GM18951 (cell line): ENCODE measurements at regions not wholly inside any gene's neighbourhood (a gene's known extent, or its start where the extent isn't known, plus 50 kb on each side); places are given as distances from the start of the nearest gene placed in this dataset.

ENCODE experiments used
- POLR2A ChIP-seq: IDR thresholded peaks from 4 replicates; pipeline ENCODE4 v1.6.1; 2011; ENCODE audit warnings: mild to moderate bottlenecking; ENCODE audit not compliant: insufficient read length, insufficient read depth; ENCODE audit errors: extremely low read depth
- in situ Hi-C: fragments of 300-500 bp; cut with MboI; formaldehyde crosslinking; loops from one replicate; pipeline ENCODE4 v1.12.0; 2022; ENCODE audit warnings: low sequenced_read_pairs, mixed read lengths, inconsistent platforms; ENCODE audit not compliant: unreplicated experiment

DNA sequence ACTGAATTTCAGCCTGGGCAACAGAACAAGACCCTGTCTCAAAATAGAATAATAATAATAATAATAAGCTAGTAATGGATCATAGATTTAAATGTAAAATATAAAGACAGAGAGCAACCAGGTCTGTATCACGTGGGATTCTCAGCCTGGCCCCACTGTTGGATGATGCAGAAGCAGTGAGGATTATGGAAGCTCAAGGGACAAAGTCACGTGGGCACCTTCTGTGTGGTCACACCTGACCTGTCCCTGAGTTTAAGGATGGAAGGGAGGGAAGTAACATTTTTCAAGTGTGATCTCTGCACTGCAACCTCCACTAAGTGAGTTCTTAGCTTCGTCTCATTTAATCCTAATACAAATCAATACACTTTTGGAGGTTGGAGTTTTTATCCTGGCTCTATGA is 212.5 kb upstream of the IER5L start:
- TF ChIP-seq POLR2A = no peak
- in situ Hi-C loops = no loop called here

GRCh38 chr9:129387822-129388221 is 209.8 kb upstream of the IER5L start:
- TF ChIP-seq POLR2A = no peak
- in situ Hi-C loops = no loop called here

GRCh38 chr9:129386812-129387177 is 208.7 kb upstream of the IER5L start:
- TF ChIP-seq POLR2A = no peak
- in situ Hi-C loops = no loop called here

DNA sequence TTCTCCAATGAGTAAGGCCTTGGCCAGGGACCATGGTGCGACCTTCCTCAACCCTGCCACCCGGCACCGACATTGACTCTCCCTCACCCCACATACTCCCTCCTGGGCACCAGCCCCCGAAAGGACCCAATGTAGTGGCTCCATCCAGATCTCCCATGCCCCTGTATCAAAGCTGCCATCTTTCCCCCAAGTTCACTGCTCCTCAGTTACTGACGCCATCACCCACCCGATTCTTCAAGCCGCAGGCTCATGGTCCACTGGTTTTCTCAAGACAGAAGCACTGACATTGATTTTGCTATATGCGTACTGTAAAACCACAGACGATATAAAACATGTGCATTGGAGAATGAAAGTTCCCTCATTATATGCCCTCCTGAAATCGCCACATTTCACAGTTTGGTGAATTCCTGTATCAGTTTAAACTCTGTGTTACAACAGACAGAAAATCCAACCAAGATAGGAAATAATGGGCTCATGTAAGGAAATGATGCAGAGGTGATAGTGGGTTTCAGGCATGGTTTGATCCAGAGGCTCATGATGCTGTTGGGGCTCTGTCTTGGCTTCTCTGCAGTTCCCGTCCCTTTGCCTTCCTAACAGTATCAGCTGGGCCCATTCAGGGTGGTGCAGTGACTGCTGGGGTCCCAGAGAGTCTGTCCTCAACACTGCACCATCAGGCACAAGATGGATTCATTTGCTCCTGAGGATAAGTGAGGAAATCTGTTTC is 207.3 kb upstream of the IER5L start:
- in situ Hi-C loops = no loop called here
- TF ChIP-seq POLR2A = no peak

DNA sequence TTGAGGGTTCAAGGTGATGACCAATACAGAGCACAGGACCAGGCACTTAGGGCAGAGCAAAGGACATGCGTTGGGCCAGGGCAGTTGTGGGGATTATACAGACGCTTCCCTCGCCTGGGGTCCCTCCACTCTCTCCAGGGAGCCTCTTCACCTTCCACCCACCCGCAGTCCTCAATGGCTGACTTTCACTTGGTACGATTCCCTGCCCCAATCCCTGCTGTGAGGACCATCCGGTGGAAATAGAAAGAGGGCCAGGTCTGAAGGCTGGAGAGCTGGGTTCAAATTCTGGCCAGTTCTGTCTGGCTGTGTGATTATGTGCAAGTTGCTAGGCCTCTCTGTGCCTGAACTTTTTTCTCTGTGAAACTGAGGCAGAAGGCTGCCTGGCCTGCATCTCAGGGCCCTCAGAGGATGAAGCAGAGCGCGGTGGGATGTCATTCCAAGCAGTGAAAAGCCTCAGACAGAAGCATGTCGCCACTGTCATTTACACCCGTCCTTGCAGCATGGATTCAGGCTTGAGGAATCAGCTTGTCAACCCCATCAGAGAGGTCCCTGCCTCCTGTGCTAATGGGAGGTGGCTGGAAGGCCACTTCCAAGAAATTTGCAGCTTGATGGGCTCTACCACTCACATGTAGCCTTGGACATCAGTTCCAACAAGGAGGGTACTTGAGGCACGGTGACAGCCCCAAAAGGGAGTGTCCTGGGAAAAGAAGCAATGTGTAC is 206.6 kb upstream of the IER5L start:
- in situ Hi-C loops = no loop called here
- no peak for TF ChIP-seq POLR2A

GRCh38 chr9:129383561-129384490 is 205.8 kb upstream of the IER5L start:
- TF ChIP-seq POLR2A = peak; percentile 19

DNA sequence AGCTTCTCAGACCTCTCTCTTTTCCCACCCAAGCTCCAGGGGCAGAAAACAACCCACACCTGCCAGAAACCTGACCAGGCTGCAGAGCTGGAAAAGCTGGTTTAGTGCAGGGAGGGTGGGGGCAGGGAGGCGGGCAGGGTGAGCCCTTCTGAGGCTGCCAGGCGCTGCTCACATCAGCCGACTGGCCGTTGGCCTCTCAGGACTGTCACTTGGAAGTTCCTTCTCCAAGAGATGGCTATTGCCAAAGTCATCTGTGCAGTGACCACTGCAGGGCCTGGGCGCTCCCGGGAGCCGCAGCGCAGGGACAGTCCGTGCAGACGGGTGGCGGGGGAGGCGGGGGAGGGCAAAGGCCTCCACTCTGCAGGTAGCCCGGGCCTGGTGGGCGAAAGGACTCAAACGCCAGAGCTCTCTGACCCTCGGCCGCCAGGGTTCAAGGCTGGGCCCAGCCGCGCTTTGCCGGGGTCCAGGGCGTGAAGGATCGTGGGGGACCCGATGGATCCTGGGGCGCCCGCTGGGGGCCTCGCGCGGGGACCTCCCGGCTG is 205.0 kb upstream of the IER5L start:
- TF ChIP-seq POLR2A = no peak
- in situ Hi-C loops = no loop called here

More at GRCh38 chr9:129383561-129384490, 205.8 kb upstream of the IER5L start:
- in situ Hi-C loops = no loop called here

DNA sequence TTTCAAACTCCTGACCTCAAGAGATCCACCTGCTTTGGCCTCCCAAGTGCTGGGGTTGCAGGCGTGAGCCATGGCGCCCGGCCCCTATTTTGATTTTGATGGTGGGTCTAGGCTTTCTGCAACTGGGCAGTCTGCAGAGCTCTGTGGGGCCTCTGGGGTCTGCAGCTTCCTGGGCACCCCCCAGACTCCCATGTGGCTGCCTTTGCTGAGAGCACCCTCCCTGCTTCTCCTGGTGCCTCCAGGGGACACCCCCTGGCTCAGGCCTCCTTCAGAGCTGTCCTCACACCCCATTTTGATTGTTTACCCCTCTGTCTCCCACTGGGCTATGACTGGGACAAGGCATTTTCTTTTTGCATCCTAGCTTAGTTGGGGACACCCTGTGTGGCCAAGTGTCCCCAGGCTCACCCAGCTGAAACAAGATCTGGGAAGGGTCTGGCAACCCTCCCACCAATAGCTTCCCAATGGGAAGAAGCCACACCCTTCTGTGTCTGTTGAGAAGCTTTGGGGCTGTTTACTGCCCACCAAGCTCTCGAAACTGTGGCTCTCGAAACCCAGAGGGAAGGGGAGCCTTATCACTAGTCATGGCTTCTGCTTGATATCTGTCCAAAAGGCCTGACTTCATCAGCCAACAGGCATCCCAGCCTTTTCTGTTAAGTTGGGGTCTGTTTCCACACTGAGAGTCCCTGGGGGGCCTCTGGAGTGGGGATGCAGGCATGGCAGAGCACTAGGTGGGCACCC is 204.4 kb upstream of the IER5L start:
- in situ Hi-C loops = no loop called here
- no peak for TF ChIP-seq POLR2A

- no peak for TF ChIP-seq POLR2A
These were observed 203.5 kb upstream of the IER5L start for GRCh38 chr9:129381481-129381957.

GRCh38 chr9:129380961-129381401 is 202.9 kb upstream of the IER5L start:
- in situ Hi-C loops = no loop called here
- no peak for TF ChIP-seq POLR2A

More at GRCh38 chr9:129381481-129381957, 203.5 kb upstream of the IER5L start:
- in situ Hi-C loops = no loop called here

DNA sequence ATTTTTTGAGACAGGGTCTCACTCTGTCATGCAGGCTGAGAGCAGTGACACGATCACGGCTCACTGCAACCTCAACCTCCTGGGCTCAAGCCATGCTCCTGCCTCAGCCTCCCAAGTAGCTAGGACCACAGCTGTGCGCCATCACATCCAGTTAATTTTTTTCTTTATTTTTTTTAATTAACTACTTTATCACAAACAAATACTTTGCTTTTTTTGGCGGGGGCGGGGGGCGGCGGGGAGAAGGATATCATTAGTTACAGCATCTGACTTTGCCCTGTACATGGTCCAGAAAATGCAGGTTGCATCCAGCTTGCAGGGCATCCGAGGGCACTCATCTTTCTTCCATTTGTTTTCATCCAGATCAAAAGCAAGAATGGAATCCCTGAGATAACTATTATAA is 201.8 kb upstream of the IER5L start:
- TF ChIP-seq POLR2A = no peak
- in situ Hi-C loops = no loop called here

DNA sequence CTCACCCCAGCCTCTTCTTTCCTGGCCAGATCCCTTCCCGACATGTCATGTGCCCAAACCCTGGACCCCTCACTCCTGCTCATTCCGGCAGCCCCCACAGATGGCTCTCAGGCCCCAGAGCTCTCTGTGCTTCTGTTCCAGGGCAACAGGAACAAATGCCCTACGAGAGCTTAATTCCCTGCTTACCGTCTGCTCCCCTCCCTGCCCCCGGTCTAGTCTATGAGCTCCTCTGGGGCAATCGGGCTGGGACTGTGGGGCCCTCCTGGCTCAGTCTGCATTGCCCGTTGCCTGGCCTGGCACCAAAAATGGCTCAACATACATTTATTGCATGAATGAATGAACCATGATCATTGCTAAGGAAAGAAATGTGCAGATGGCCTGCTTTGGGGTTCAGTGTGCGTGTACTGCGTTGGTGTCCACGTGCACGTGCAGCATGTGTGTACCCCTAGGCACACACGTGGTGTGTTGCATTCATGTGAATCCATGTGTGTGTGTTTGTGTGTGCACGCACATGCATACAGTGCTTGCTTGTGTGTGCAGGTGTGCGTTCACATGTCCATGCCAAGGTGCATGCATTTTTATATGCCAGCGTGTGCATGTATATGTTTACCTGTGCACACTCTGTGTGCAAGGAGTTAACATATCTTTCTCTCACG is 201.2 kb upstream of the IER5L start:
- no peak for TF ChIP-seq POLR2A
- in situ Hi-C loops = no loop called here
